ENCODE measurements at regions not wholly inside any gene's neighbourhood (a gene's known extent, or its start where the extent isn't known, plus 50 kb on each side); places are given as distances from the start of the nearest gene placed in this dataset.

GRCh38 chr3:96619475-96619874, 194.9 kb upstream of the EPHA6 start:
- Mint-ChIP-seq H3K4me3 (no peak overlapping the region), H3K9me3 (ENCODE audit: insufficient read depth) (peaks cover 4% of the 10 kb centered on the region), H3K4me1 (no peaks in the 10 kb centered on the region), H3K27me3 (no peaks in the 10 kb centered on the region), H3K27ac (no peak overlapping the region)
- WGBS (ENCODE audit: insufficient coverage), result 93% methylated on average over 17 of the region's 20 CpGs
- ATAC-seq (ENCODE audit: low read depth), result no peak
- POLR2A ChIA-PET, result no interaction called here
- H3K27me3 ChIP-seq (replicated peaks in 1 of 4; ENCODE audit: control extremely low read depth in 1 of 4, control insufficient read depth in 3 of 4, insufficient read depth in 4 of 4, low read length in 3 of 4), result no peaks in the 10 kb centered on the region
- H3K4me1 ChIP-seq (ENCODE audit: control insufficient read depth in 2 of 2, insufficient read depth in 2 of 2, low read length in 2 of 2), result no peaks in the 10 kb centered on the region
- TF ChIP-seq CTCF (IDR thresholded peaks at IDR 0.05) (no peak), EZH2 (IDR thresholded peaks at IDR 0.05; ENCODE audit: borderline replicate concordance, insufficient read depth, low read depth, low read length, poor library complexity, severe bottlenecking) (no peak)
- DNase-seq, result no peak
- H3K79me2 ChIP-seq (ENCODE audit: control insufficient read depth, insufficient read depth, low read length), result no peaks in the 10 kb centered on the region
- H3K36me3 ChIP-seq (replicated peaks in 1 of 2; ENCODE audit: control extremely low read depth in 1 of 2, control insufficient read depth in 1 of 2, extremely low read depth in 1 of 2, insufficient read depth in 2 of 2, low read length in 1 of 2), result no peaks in the 10 kb centered on the region
- no peak overlapping the region for H3K4me3 ChIP-seq (ENCODE audit: control extremely low read depth in 1 of 5, extremely low read depth in 1 of 5, insufficient read depth in 1 of 5, low read depth in 2 of 5, low read length in 4 of 5)
- H2AFZ ChIP-seq (ENCODE audit: insufficient read depth, low read depth, low read length, poor library complexity, severe bottlenecking), result no peak overlapping the region
- no peaks in the 10 kb centered on the region for H4K20me1 ChIP-seq (ENCODE audit: control insufficient read depth, insufficient read depth, low read length, poor library complexity, severe bottlenecking)
- H3K4me2 ChIP-seq (replicated peaks; ENCODE audit: low read depth, low read length, poor library complexity, severe bottlenecking), result no peak overlapping the region
- intact Hi-C loops (cut with micrococcal nuclease), result no loop called here
- H3K27ac ChIP-seq (ENCODE audit: low read length in 2 of 2), result no peak overlapping the region
- H3K9ac ChIP-seq (ENCODE audit: low read length), result no peak overlapping the region
- H3K9me3 ChIP-seq (ENCODE audit: control extremely low read depth in 1 of 3, control insufficient read depth in 2 of 3, insufficient read depth in 1 of 3, low read length in 2 of 3), result peaks cover 0 to 7% (median 0%) of the 10 kb centered on the region in 3 donors
- CTCF ChIA-PET, result no interaction called here

GRCh38 chr3:96622878-96623277, 191.5 kb upstream of the EPHA6 start:
- no peak overlapping the region for H3K27ac Mint-ChIP-seq
- Histone ChIP-seq H2AFZ (ENCODE audit: insufficient read depth, low read depth, low read length, poor library complexity, severe bottlenecking) (no peak overlapping the region), H3K79me2 (ENCODE audit: control insufficient read depth, insufficient read depth, low read length) (no peaks in the 10 kb centered on the region), H3K27ac (ENCODE audit: low read length in 2 of 2) (no peak overlapping the region), H3K4me3 (ENCODE audit: control extremely low read depth in 1 of 5, extremely low read depth in 1 of 5, insufficient read depth in 1 of 5, low read depth in 2 of 5, low read length in 4 of 5) (no peak overlapping the region), H3K36me3 (replicated peaks in 1 of 2; ENCODE audit: control extremely low read depth in 1 of 2, control insufficient read depth in 1 of 2, extremely low read depth in 1 of 2, insufficient read depth in 2 of 2, low read length in 1 of 2) (no peaks in the 10 kb centered on the region), H4K20me1 (ENCODE audit: control insufficient read depth, insufficient read depth, low read length, poor library complexity, severe bottlenecking) (no peaks in the 10 kb centered on the region), H3K4me1 (ENCODE audit: control insufficient read depth in 2 of 2, insufficient read depth in 2 of 2, low read length in 2 of 2) (no peaks in the 10 kb centered on the region), H3K27me3 (replicated peaks in 1 of 4; ENCODE audit: control extremely low read depth in 1 of 4, control insufficient read depth in 3 of 4, insufficient read depth in 4 of 4, low read length in 3 of 4) (no peaks in the 10 kb centered on the region), H3K9ac (ENCODE audit: low read length) (no peak overlapping the region), H3K9me3 (ENCODE audit: control extremely low read depth in 1 of 3, control insufficient read depth in 2 of 3, insufficient read depth in 1 of 3, low read length in 2 of 3) (peaks cover 0 to 7% (median 1%) of the 10 kb centered on the region in 3 donors), H3K4me2 (replicated peaks; ENCODE audit: low read depth, low read length, poor library complexity, severe bottlenecking) (no peak overlapping the region)
- H3K27me3 Mint-ChIP-seq, result no peaks in the 10 kb centered on the region
- CTCF ChIA-PET, result no interaction called here
- H3K9me3 Mint-ChIP-seq (ENCODE audit: insufficient read depth), result peaks cover 6% of the 10 kb centered on the region
- intact Hi-C loops (cut with micrococcal nuclease), result no loop called here
- POLR2A ChIA-PET, result no interaction called here
- 75% methylated on average over 1 of the region's 2 CpGs for WGBS (ENCODE audit: insufficient coverage)
- H3K4me1 Mint-ChIP-seq, result no peaks in the 10 kb centered on the region
- no peak overlapping the region for H3K4me3 Mint-ChIP-seq
- no peak for DNase-seq
- ATAC-seq (ENCODE audit: low read depth), result no peak
- TF ChIP-seq EZH2 (IDR thresholded peaks at IDR 0.05; ENCODE audit: borderline replicate concordance, insufficient read depth, low read depth, low read length, poor library complexity, severe bottlenecking) (no peak), CTCF (IDR thresholded peaks at IDR 0.05) (no peak)

All from B cell (primary cell).